HFF-Myc (cell line): ENCODE measurements at regions not wholly inside any gene's neighbourhood (a gene's known extent, or its start where the extent isn't known, plus 50 kb on each side); places are given as distances from the start of the nearest gene placed in this dataset.

Experiments
- DNase-seq: peaks from one replicate; pipeline ENCODE4 v3.0.0-alpha.2; 2011; ENCODE audit warnings: low read depth; ENCODE audit errors: extremely low read depth
- H3K4me3 ChIP-seq: replicated peaks from 2 replicates; pipeline ENCODE4 v1.5.1; 2011; ENCODE audit warnings: low read depth, mild to moderate bottlenecking, control low read depth, low read length
- TF ChIP-seq, protein P1 (sequence below): IDR thresholded peaks from 2 replicates; pipeline ENCODE4 v1.5.1; 2012; ENCODE audit warnings: mild to moderate bottlenecking, low read depth, low read length, control low read depth; ENCODE audit errors: missing control alignments

DNA sequence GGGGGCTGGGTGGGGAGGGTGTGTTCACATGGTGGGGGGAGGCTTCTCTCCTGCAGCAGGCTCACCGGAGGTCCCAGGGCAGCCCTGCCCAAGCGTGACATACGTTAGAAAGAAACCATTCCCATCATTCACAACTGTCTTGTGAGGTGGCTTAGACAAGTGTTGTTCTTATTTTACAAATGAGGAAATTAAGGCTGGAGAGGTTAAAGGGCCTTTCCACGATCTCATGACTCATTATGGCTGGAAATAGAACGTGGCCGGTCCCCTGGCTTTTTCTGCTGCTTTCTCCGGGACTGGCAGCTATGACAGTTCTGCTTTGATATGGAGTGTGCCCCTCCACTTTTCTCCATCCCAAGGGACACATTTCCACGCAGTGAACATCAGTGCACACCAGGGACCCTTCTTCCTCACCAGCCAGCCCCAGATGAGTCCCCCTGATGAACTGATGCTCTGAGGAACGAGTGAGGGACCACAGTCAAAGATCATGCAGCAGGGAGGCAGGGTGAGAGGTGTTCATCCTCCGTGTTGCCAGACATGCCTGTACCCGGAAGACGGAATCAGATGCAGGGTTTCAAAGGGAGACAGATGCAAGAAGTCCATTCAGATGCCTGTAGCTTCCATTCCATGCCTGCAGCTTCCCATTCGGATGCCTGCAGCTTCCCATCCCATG lies 64.0 kb upstream of the ACSL1 start:
- DNase-seq, result no peak
- H3K4me3 ChIP-seq, result no peak overlapping the region
- TF ChIP-seq, protein P1, sequence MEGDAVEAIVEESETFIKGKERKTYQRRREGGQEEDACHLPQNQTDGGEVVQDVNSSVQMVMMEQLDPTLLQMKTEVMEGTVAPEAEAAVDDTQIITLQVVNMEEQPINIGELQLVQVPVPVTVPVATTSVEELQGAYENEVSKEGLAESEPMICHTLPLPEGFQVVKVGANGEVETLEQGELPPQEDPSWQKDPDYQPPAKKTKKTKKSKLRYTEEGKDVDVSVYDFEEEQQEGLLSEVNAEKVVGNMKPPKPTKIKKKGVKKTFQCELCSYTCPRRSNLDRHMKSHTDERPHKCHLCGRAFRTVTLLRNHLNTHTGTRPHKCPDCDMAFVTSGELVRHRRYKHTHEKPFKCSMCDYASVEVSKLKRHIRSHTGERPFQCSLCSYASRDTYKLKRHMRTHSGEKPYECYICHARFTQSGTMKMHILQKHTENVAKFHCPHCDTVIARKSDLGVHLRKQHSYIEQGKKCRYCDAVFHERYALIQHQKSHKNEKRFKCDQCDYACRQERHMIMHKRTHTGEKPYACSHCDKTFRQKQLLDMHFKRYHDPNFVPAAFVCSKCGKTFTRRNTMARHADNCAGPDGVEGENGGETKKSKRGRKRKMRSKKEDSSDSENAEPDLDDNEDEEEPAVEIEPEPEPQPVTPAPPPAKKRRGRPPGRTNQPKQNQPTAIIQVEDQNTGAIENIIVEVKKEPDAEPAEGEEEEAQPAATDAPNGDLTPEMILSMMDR, result no peak

DNA sequence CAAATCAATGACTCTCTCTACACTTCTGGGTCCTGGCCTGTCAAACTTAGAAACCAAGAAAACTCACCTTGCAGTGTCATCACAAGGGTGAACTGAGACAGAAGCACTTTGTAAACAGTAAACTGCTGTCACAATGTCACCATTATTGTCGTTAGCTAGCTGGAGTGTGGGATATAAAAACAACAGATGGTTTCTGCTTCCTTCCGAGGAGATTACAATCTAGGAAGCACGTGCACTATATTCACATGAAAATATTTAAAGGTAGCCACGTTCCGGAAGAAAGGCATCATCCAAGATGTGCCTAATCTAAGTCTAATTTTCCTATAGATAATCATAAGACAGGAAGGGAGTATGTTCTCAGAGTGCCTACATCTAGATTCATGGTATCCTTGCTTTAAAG lies 64.7 kb upstream of the ACSL1 start:
- TF ChIP-seq, protein P1, result no peak
- H3K4me3 ChIP-seq, result no peak overlapping the region
- DNase-seq, result no peak

DNA sequence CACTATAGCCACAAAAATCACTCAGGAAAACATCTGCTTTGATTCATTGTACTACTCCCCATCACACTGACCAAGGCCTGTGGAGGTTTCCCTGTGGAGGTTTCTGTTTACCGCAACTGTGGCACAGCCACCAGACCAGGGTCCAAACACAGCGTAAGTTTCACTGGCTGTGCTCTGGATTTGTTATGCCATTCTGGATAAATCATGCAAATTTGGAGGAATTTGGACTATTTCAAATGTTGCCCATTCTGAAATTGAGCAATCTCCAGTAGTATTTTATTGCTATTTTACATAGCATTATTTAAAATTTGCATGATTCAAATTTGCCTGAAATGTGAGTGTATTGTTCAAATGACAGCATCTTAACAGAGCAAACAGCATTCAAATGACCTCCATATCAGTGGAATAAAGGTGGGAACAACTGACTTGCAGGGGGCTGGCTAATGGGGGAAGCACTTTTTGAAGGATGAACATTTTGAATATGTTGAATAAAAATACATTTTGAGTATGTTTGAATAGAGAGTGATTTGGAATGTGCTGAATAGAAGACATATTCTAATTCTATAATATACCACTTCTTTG lies 66.1 kb upstream of the ACSL1 start:
- no peak overlapping the region for H3K4me3 ChIP-seq
- TF ChIP-seq, protein P1, result no peak
- DNase-seq, result no peak

DNA sequence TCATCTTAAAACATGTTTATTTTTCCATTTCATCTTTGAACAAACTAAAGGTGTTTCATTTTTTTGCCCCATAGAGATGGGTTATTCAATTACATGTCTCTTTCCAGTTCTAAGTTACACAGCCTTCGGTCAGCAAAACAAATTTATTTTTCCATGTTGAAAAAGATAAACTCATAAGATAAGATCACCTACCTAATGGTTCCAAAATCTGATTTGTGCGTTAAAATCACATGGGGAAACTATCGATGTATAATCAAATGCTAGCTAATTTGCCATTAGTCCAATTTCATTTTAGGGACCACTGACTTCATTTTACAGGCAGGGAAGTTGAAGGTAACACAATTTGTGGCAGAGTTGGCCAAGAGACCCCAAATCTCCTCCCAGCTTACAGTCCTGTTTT lies 67.2 kb upstream of the ACSL1 start:
- no peak for DNase-seq
- no peak overlapping the region for H3K4me3 ChIP-seq
- TF ChIP-seq, protein P1, result no peak

DNA sequence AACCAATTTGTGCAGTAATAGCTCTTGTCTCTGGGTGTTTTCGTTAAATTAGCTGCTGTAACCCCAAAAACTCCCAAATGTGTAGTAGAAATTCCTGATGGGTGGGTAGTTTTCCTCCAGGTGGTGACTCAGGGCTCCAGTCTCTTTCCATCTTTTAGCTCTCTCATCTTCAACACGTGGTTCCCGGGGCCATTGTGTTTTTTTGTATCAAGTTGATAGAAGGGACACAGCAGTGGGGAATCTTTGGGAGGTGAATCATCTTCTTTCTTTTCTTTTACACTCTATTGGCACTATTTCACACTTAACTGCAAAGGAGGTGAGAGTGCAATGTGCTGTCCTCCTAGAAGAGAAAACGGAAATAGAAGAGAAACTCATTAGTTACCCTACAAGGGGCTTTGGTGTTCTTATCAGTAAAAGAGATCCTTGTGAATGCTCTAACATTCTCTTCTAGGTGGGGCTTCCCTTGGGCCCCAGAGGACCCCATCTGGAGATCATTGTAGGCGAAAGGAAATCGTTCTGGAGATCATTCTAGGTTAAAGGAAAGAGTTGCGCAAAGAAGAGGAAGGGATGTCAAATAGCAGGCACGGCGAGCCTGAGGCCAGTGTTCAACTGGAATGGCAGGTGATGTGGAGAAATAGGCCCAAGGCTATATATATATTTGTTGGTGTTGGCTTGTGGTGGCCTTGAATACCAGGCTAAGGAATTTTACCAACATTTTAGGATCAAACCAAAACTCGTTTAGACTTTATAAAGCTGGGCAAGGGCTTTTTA lies 68.2 kb upstream of the ACSL1 start:
- no peak overlapping the region for H3K4me3 ChIP-seq
- TF ChIP-seq, protein P1, result no peak
- DNase-seq, result no peak

DNA sequence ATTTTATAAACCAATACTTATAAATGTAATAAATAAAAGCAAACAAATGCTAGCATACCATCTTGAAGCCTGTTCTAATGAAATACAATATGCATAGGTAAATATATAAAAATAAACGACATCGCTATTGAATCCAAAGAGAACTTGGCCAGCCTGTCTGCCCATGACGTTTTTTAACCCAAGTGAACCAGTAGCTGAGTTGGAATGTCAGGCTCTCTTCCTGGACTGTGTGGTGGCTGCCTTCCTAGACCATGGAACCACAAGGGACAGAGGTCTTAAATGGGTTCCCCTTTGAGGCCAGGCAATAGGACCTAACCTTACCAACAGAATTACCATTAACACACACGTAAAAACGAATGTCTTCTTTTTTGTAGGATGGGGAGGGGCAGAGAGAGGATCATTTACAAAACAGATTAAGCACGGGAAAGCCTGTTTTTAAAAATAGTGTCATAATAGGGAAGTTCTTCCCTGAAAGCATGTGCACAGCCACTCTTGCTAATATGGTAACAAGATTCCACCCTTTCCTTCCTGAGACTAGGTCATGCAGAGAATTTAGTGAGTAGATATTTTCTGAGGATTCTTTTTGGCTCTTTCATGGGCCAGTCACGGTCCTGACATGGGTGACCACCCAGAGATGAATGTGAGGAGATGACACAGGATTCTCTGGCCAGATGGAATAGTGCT lies 69.4 kb upstream of the ACSL1 start:
- TF ChIP-seq, protein P1, result no peak
- no peak overlapping the region for H3K4me3 ChIP-seq
- DNase-seq, result no peak
